GM12892 (cell line): ENCODE measurements at regions not wholly inside any gene's neighbourhood (a gene's known extent, or its start where the extent isn't known, plus 50 kb on each side); places are given as distances from the start of the nearest gene placed in this dataset.

Experiments
- POLR2A ChIP-seq: IDR thresholded peaks from 2 replicates; pipeline ENCODE4 v1.6.1; 2011; ENCODE audit warnings: low read depth, low read length, control low read depth
- TAF1 ChIP-seq: IDR thresholded peaks from 2 replicates; pipeline ENCODE4 v1.6.1; 2011; ENCODE audit warnings: low read depth, mild to moderate bottlenecking, control low read depth, low read length, borderline replicate concordance

DNA sequence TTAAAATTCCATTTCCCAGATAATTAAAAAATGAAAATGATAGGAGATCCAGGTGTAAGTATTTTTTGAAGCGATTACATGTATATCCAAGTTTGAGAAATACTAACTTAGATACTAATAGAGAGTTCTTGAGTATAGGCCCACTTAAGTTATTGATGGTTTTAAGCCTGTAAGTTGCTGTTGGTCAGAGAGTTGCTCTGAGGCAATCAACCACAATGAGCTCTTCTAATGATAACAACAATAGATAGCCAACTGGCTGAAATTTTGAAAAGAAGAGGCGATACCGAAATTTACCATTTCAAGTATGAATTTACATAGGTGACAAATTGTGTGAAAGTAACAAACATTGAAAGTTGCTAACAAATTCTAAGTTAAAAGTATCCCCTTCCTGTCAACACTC lies 209.5 kb downstream of the MANEA start:
- TF ChIP-seq POLR2A (no peak), TAF1 (no peak)
